Liver (tissue), 8 donors: ENCODE measurements at regions not wholly inside any gene's neighbourhood (a gene's known extent, or its start where the extent isn't known, plus 50 kb on each side); places are given as distances from the start of the nearest gene placed in this dataset.

Experiments used
- DNase-seq: peaks from one replicate; pipeline ENCODE4 v3.0.0-alpha.2; 2017; ENCODE audit warnings: low spot score
- H3K27ac ChIP-seq, 2 donors: one replicate each; pipeline ENCODE4 v1.7.0; 2013; ENCODE audit warnings: inconsistent platforms in 2 of 2, low read length in 2 of 2, control low read depth in 1 of 2, low read depth in 1 of 2, mild to moderate bottlenecking in 1 of 2
- H3K27me3 ChIP-seq, 4 donors: one replicate each; pipeline versions ENCODE4 v1.6.1 to v1.7.0; 2013; ENCODE audit warnings: low read length in 3 of 4, inconsistent platforms in 1 of 4, mild to moderate bottlenecking in 1 of 4, moderate library complexity in 1 of 4; ENCODE audit not compliant: control insufficient read depth in 4 of 4, insufficient read depth in 4 of 4
- H3K36me3 ChIP-seq, 4 donors: one replicate each; pipeline versions ENCODE4 v1.6.1 to v1.7.0; 2013; ENCODE audit warnings: low read length in 3 of 4, mild to moderate bottlenecking in 3 of 4, low read depth in 1 of 4, moderate library complexity in 1 of 4; ENCODE audit not compliant: control insufficient read depth in 4 of 4, insufficient read depth in 3 of 4
- H3K4me1 ChIP-seq, 4 donors: one replicate each; pipeline versions ENCODE4 v1.6.1 to v1.7.0; 2013; ENCODE audit warnings: low read length in 3 of 4, mild to moderate bottlenecking in 3 of 4, moderate library complexity in 1 of 4; ENCODE audit not compliant: control insufficient read depth in 4 of 4, insufficient read depth in 4 of 4
- H3K4me3 ChIP-seq, 3 donors: one replicate each; pipeline versions ENCODE4 v1.6.1 to v1.7.0; 2013; ENCODE audit warnings: low read length in 3 of 3, control low read depth in 1 of 3, low read depth in 1 of 3, mild to moderate bottlenecking in 1 of 3
- H3K9ac ChIP-seq, 2 donors: one replicate each; pipeline ENCODE4 v1.7.0; 2013; ENCODE audit warnings: low read length in 2 of 2, mild to moderate bottlenecking in 2 of 2, moderate library complexity in 2 of 2, control low read depth in 1 of 2, low read depth in 1 of 2
- H3K9me3 ChIP-seq, 4 donors: one replicate each; pipeline versions ENCODE4 v1.6.1 to v1.7.0; 2013; ENCODE audit warnings: low read length in 3 of 4; ENCODE audit not compliant: control insufficient read depth in 4 of 4
- ATF3 ChIP-seq: IDR thresholded peaks from 2 replicates; pipeline ENCODE4 v1.6.1; 2016; ENCODE audit warnings: antibody characterized with exemption
- CTCF ChIP-seq: fragments of 150-350 bp; IDR thresholded peaks from 2 replicates; pipeline ENCODE4 v1.5.1; 2017; ENCODE audit warnings: improper control_type of control experiment, low read depth, low read length; ENCODE audit not compliant: missing input control
- EGR1 ChIP-seq, 2 donors: IDR thresholded peaks; 2 replicates each; pipeline ENCODE4 v1.6.1; 2016 to 2018; ENCODE audit warnings: antibody characterized with exemption in 2 of 2, low read depth in 2 of 2
- FOXA1 ChIP-seq: IDR thresholded peaks from 2 replicates; pipeline ENCODE4 v1.6.1; 2016; ENCODE audit warnings: antibody characterized with exemption
- FOXA2 ChIP-seq: IDR thresholded peaks from 2 replicates; pipeline ENCODE4 v1.6.1; 2016; ENCODE audit warnings: antibody characterized with exemption
- GABPA ChIP-seq, 2 donors: IDR thresholded peaks in 1 of 2; conservative IDR thresholded peaks in 1 of 2; 2 replicates each; pipeline ENCODE4 v1.6.1; 2016; ENCODE audit warnings: antibody characterized with exemption in 2 of 2, mild to moderate bottlenecking in 1 of 2, moderate library complexity in 1 of 2
- HNF4A ChIP-seq, 2 donors: conservative IDR thresholded peaks; 2 replicates each; pipeline ENCODE4 v1.6.1; 2016; ENCODE audit warnings: antibody characterized with exemption in 2 of 2, mild to moderate bottlenecking in 2 of 2
- HNF4G ChIP-seq: IDR thresholded peaks from 2 replicates; pipeline ENCODE4 v1.6.1; 2016; ENCODE audit warnings: antibody characterized with exemption
- JUND ChIP-seq, 2 donors: IDR thresholded peaks; 2 replicates each; pipeline ENCODE4 v1.6.1; 2016; ENCODE audit warnings: antibody characterized with exemption in 2 of 2
- MAX ChIP-seq: IDR thresholded peaks from 2 replicates; pipeline ENCODE4 v1.6.1; 2016; ENCODE audit warnings: antibody characterized with exemption
- NR2F2 ChIP-seq: IDR thresholded peaks from 2 replicates; pipeline ENCODE4 v1.6.1; 2016; ENCODE audit warnings: antibody characterized with exemption
- RAD21 ChIP-seq, 2 donors: IDR thresholded peaks; 2 replicates each; pipeline ENCODE4 v1.6.1; 2016; ENCODE audit warnings: antibody characterized with exemption in 2 of 2, mild to moderate bottlenecking in 2 of 2
- REST ChIP-seq: IDR thresholded peaks from 2 replicates; pipeline ENCODE4 v1.6.1; 2016; ENCODE audit warnings: antibody characterized with exemption, mild to moderate bottlenecking
- RXRA ChIP-seq, 2 donors: IDR thresholded peaks; 2 replicates each; pipeline ENCODE4 v1.6.1; 2017 to 2018; ENCODE audit warnings: antibody characterized with exemption in 2 of 2, mild to moderate bottlenecking in 1 of 2
- SP1 ChIP-seq: IDR thresholded peaks from 2 replicates; pipeline ENCODE4 v1.6.1; 2018; ENCODE audit warnings: antibody characterized with exemption, mild to moderate bottlenecking
- TAF1 ChIP-seq: conservative IDR thresholded peaks from 2 replicates; pipeline ENCODE4 v1.6.1; 2016; ENCODE audit warnings: antibody characterized with exemption, mild to moderate bottlenecking
- YY1 ChIP-seq: IDR thresholded peaks from 2 replicates; pipeline ENCODE4 v1.6.1; 2016; ENCODE audit warnings: antibody characterized with exemption, mild to moderate bottlenecking
- ZBTB33 ChIP-seq: IDR thresholded peaks from 2 replicates; pipeline ENCODE4 v1.6.1; 2016; ENCODE audit warnings: antibody characterized with exemption
- WGBS: extraction: QIAGEN DNeasy Blood & Tissue Kit; methylation state at CpG from one replicate; pipeline ENCODE4 v1.1.7; 2013; 5-methylcytosine and 5-hydroxymethylcytosine counted together
- donor health status: healthy.
- donor health status: healthy.
- donor health status: healthy.
- donor health status: healthy.
- donor health status: healthy.

- no peak for TF ChIP-seq GABPA (IDR thresholded peaks at IDR 0.05 in 1 of 2, conservative IDR thresholded peaks at IDR 0.05 in 1 of 2)
- no peaks in the 10 kb centered on the region for H3K4me1 ChIP-seq
These were observed 407.3 kb downstream of the TBL1XR1 start for GRCh38 chr3:176789947-176790346.

GRCh38 chr3:176789281-176789705 lies 408.0 kb downstream of the TBL1XR1 start:
- 79% methylated on average over 1 of the region's 1 CpG for WGBS
- no peak for DNase-seq
- no peaks in the 10 kb centered on the region for H3K27me3 ChIP-seq
- no peak overlapping the region for H3K27ac ChIP-seq
- TF ChIP-seq ATF3 = no peak
- no peak for TF ChIP-seq ZBTB33
- no peak for TF ChIP-seq FOXA2
- no peak for TF ChIP-seq RXRA (IDR thresholded peaks at IDR 0.05)
- no peak for TF ChIP-seq HNF4A (conservative IDR thresholded peaks at IDR 0.05)
- no peak for TF ChIP-seq GABPA (IDR thresholded peaks at IDR 0.05 in 1 of 2, conservative IDR thresholded peaks at IDR 0.05 in 1 of 2)
- no peak for TF ChIP-seq HNF4G
- H3K36me3 ChIP-seq = no peaks in the 10 kb centered on the region
- H3K9me3 ChIP-seq = no peaks in the 10 kb centered on the region
- no peaks in the 10 kb centered on the region for H3K4me1 ChIP-seq
- H3K4me3 ChIP-seq = no peak overlapping the region
- H3K9ac ChIP-seq = no peak overlapping the region

More at GRCh38 chr3:176789947-176790346, 407.3 kb downstream of the TBL1XR1 start:
- Histone ChIP-seq H3K27me3 (no peaks in the 10 kb centered on the region), H3K36me3 (no peaks in the 10 kb centered on the region), H3K4me3 (no peak overlapping the region), H3K9ac (no peak overlapping the region), H3K9me3 (no peaks in the 10 kb centered on the region), H3K27ac (no peak overlapping the region)
- DNase-seq = no peak
- 88% methylated on average over 3 of the region's 3 CpGs for WGBS

GRCh38 chr3:176787506-176787905 lies 409.8 kb downstream of the TBL1XR1 start:
- H3K4me1 ChIP-seq = no peaks in the 10 kb centered on the region
- TF ChIP-seq HNF4G (no peak), SP1 (no peak), ZBTB33 (no peak), RXRA (IDR thresholded peaks at IDR 0.05) (no peak), REST (no peak), EGR1 (IDR thresholded peaks at IDR 0.05; ENCODE audit: low read depth in 2 of 2) (no peak), HNF4A (conservative IDR thresholded peaks at IDR 0.05) (no peak), JUND (IDR thresholded peaks at IDR 0.05) (no peak), MAX (no peak), ATF3 (no peak), GABPA (IDR thresholded peaks at IDR 0.05 in 1 of 2, conservative IDR thresholded peaks at IDR 0.05 in 1 of 2) (no peak), RAD21 (IDR thresholded peaks at IDR 0.05) (no peak), CTCF (no peak), FOXA1 (no peak), FOXA2 (no peak), TAF1 (no peak), YY1 (no peak), NR2F2 (no peak)
- no peak for DNase-seq
- no peaks in the 10 kb centered on the region for H3K9me3 ChIP-seq
- no peak overlapping the region for H3K27ac ChIP-seq
- no peaks in the 10 kb centered on the region for H3K36me3 ChIP-seq
- H3K27me3 ChIP-seq = no peaks in the 10 kb centered on the region
- H3K4me3 ChIP-seq = no peak overlapping the region
- no peak overlapping the region for H3K9ac ChIP-seq
- WGBS = 69% methylated on average over 3 of the region's 3 CpGs
